Caki2 (cell line): ENCODE measurements at regions not wholly inside any gene's neighbourhood (a gene's known extent, or its start where the extent isn't known, plus 50 kb on each side); places are given as distances from the start of the nearest gene placed in this dataset.
A peak's percentile ranks its signal among the peaks of the same experiment; 100 is the strongest.

Experiments
- DNase-seq: peaks from one replicate; pipeline ENCODE4 v3.0.0-alpha.2; 2015; ENCODE audit warnings: low read depth
- in situ Hi-C: cut with HindIII; loops from 2 replicates; pipeline ENCODE4 v1.10.0; 2016; ENCODE audit warnings: low sequenced_read_pairs, low pct_unique_long_range_greater_than_20kb, mixed read lengths

DNA sequence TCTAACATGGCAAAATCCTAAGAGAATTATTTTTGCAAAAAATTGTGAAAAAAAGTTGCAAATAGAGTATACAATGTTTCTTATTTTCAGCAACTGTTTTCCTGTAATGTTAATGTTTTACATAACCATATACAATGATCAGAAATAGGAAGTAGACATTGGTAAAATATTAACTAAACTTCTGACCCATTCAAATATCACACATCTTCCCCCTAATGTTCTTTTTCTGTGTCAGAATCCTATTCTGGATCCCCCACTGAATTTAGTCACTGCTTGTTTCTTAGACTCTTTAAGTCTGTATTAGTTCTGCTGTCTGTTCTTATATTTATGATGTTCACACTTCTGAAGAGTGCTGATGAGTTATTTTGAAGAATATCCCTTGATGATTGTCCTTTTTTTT lies 62.0 kb downstream of the HFE start:
- DNase-seq = no peak
- in situ Hi-C loops = no loop called here

DNA sequence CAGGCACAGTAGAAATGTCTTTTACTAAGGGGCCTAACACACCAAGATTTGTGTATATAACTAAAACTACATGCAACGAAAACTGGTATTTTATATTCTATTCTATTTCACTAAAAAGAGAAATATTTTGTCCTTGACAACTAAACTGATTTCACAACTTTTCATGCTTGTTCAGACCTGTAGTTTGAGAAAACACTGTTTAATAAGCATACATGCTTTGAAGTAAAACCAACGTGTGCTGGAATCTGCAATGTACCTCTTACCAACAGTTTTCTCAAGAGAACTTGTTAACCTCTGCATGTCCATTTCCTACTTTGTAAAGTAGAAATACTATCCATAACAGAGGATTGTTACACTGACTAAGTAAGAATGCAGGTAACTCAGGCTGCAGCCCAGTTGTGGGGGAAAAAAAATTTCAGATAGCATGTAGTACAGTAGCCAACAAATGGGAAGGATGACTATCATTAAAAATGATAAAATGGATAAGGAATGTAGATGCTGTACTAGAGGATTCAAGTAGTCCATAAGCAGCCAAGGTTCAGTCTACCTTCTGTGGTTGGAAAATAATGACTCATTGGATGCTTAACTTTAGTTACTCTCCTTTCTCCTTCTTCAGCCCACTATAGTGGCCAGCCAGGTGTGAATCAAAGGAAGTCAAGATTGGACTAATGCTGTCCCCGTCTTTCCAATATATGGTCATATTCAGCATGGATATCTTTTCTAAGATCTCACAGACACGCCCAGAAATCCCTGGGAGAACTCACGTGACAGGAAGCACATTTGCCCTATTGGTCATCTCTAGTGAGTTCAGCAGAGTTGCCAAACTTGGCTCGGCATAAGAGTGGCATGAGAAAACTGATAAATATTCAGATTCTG lies 65.2 kb downstream of the HFE start:
- in situ Hi-C loops = no loop called here
- peak; percentile 72 for DNase-seq

DNA sequence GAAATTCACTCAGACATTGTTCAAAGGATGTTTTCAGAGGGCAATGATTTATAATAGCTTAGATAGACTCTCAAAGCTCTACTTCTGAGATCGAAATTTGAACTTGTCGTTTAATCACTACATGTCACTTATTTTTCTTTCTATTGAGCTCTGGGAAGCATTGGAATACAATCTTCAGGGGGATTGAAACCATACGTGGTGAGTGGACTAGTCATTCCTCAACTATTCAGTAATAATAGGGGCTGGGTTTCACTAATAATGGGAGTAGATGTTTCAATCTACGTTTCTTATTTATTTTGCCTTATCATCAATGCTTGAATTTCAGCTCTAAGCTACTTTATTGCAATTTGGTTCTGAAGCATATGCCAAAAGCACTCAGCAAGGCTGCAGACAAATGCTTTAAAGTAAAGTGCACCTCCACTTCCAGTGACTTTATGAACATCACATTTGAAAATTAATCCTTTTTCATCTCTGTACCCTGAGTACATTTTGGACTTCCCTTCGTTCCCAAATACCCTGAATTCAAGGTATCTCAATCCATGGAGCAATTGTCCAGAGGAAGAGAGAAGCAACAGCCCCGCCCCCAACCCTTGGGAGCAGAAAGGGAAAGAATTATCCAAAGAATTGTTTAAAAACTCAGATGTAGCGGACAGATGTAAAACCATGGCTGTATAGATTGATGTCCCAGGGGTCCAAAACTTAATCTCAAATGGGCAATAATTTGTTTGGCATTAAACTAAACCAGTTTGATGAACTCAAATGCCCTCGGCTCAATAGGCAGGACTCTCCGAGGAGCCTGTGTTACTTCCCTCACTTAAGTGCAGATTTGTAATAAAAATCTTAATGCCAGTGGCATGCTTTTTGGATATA lies 68.1 kb downstream of the HFE start:
- in situ Hi-C loops = no loop called here
- DNase-seq = peak; percentile 74

DNA sequence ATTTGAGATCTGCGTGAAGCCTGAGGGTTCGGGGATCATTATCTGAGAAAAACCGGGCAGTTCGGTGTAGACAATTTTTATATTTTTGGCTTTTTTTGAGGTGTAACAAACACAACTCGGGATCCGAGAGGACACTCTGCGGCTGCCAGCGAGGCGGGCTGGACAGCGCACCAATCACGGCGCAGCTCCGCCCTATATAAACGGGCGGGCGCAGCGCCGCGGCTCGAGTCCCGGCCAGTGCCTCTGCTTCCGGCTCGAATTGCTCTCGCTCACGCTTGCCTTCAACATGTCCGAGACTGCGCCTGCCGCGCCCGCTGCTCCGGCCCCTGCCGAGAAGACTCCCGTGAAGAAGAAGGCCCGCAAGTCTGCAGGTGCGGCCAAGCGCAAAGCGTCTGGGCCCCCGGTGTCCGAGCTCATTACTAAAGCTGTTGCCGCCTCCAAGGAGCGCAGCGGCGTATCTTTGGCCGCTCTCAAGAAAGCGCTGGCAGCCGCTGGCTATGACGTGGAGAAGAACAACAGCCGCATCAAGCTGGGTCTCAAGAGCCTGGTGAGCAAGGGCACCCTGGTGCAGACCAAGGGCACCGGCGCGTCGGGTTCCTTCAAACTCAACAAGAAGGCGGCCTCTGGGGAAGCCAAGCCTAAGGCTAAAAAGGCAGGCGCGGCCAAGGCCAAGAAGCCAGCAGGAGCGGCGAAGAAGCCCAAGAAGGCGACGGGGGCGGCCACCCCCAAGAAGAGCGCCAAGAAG lies 69.0 kb downstream of the HFE start:
- DNase-seq = peak; percentile 94
- in situ Hi-C loops = no loop called here

DNA sequence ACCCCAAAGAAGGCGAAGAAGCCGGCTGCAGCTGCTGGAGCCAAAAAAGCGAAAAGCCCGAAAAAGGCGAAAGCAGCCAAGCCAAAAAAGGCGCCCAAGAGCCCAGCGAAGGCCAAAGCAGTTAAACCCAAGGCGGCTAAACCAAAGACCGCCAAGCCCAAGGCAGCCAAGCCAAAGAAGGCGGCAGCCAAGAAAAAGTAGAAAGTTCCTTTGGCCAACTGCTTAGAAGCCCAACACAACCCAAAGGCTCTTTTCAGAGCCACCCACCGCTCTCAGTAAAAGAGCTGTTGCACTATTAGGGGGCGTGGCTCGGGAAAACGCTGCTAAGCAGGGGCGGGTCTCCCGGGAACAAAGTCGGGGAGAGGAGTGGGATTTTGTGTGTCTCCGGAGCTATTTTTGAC lies 69.6 kb downstream of the HFE start:
- DNase-seq = no peak
- in situ Hi-C loops = no loop called here

DNA sequence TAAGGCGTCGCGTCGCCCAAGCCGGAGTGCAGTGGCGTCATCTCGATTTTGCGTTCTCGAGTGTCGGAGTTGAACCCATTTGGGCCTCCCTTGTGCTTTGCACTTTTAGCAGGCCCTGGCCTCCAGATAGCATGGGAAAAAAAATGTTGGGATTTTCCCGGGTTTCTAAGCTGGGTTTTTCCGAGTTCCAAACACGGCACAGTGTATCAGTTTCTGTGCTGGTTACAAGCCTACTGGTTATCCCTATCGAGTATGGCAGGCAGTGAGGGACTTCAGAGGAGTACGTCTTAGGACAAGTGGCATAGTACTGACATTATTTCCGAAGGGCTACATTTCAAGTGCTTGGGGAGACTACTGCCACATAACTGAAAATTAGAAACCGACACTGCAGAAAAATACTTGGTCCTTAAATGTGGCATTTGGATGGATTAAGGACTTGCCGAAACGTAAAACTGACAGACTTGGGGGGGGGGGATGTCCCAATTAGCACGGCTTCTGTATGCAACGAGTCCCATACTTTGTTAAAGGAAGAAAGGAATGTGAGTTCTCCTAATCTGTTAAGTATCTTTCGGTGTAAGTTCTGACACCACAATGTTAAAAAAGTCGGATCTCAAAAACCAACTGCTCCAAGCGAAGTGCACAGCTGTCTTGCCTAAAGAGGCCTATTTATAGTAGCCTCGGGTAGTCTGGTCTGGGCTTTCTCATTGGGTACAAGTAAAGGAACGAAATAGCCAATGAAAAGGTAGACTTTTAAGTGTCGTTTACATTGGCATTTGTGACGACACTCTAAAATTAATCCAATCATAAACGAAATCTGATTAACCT lies 70.2 kb downstream of the HFE start:
- in situ Hi-C loops = no loop called here
- DNase-seq = no peak

DNA sequence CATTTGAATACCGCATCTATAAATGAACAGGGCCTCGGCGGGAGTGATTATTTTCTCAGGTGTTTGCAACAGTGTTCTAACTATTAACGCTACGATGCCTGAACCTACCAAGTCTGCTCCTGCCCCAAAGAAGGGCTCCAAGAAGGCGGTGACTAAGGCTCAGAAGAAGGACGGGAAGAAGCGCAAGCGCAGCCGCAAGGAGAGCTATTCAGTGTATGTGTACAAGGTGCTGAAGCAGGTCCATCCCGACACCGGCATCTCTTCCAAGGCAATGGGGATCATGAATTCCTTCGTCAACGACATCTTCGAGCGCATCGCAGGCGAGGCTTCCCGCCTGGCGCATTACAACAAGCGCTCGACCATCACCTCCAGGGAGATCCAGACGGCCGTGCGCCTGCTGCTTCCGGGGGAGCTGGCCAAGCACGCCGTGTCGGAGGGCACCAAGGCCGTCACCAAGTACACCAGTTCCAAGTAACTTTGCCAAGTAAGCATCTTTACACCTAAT lies 70.9 kb downstream of the HFE start:
- peak; percentile 98 for DNase-seq
- in situ Hi-C loops = no loop called here

DNA sequence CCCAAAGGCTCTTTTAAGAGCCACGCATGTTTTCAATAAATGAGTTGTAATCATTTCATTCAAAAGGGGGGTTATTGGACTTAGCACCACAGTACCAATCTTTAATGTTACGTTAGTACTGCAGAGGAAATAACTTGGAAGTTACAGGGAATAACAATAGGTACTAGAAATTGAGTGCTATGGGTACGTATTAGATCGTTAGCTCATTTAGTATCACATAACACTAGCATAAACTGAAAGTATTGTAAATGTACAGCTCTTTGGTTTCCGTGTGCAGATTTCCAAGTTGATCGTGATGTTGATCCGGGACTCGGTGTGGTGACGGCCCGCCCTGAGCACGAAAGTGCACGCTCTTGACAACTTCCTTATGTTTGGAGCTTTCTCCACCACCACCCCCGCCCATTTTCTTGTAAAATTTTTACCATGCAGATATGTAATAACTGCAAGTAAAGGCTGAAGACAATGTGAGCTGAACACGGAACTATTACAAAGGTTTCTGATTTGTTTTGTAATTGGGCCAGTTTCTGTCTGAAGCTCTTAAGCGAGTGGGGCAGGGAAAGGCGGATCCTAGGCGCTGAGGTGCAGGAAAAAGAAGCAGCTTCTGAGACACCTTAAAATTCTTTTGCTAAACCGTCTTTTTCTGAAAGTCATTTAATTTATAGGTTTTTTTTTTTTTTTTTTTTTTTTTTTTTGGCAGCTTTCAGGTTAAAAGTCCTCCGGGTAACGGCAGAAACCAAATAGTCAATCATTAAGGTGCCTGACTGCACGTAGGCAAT lies 71.5 kb downstream of the HFE start:
- no peak for DNase-seq
- in situ Hi-C loops = no loop called here

DNA sequence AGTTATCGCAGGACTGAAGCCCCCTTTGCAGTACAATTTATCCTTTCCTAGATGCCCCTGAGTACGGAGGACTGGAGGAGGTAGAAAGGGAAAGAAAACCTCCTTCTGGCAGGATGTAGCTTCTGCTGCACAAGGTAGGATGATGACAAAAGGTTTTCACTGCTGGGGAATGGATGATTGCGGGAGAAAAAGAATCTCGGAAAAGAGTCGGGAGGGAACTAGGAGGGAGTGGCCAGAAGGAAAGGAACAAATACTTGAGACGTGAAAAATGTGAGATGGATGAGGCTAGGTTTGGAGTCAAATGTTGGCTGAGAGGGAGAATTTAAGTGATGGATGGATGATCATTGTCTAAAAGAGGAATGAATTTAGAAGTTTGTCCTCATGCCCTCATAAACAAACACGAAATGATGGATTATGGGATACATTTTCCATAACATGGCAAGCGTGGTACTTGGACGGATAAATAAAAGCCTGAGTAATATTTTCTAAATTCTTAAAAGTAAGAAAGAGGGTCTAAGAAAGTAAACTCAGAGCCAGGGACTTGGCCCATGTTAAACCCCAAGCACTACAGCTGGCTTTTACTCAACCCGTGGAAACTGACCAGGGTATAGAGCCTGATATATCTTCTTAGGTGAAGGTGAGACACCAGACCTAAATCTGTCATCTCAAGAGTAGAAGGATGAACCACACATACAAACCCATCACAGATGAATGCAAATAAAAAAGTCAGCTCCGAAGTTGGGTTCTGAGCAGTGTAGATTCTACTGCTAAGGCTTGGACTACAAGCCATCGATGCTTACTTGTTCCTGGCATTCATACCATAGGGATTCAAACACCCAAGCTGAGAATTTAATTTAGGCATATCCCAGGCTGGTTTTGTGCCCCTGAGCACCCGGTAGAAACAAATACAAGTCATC lies 72.4 kb downstream of the HFE start:
- in situ Hi-C loops = no loop called here
- DNase-seq = peak; percentile 85

DNA sequence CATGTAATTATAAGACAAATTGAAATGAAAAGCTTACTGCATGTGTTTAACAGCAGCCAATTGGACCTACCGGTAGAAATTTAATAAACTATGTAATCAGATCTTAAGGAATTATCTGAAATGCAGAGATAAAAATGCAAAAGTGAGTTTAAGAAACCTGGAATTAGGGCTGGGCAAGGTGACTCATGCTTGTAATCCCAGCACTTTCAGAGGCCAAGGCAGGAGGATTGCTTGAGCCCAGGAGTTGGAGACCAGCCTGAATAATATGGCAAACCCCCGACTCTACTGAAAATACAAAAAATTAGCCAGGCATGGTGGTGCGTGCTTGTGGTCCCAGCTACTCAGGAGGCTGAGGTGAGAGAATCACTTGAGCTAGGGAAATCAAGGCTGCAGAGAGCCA lies 74.1 kb downstream of the HFE start:
- in situ Hi-C loops = no loop called here
- no peak for DNase-seq

DNA sequence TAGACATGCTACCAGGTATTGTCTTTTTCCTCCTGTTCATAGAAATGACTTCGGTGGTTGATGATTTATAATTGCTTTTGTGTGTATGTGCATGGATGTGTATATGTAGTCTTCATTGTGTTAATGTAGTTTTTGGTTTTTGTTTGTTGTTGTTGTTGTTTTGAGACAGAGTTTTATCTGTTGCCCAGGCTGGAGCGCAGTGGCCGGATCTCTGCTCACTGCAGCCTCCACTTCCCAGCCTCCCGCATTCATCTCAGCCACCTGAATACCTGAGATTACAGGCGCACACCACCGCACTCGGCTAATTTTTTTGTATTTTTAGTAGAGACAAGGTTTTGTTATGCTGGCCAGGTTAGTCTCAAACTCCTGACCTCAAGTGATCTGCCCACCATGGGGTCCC lies 75.2 kb downstream of the HFE start:
- DNase-seq = no peak
- in situ Hi-C loops = no loop called here

DNA sequence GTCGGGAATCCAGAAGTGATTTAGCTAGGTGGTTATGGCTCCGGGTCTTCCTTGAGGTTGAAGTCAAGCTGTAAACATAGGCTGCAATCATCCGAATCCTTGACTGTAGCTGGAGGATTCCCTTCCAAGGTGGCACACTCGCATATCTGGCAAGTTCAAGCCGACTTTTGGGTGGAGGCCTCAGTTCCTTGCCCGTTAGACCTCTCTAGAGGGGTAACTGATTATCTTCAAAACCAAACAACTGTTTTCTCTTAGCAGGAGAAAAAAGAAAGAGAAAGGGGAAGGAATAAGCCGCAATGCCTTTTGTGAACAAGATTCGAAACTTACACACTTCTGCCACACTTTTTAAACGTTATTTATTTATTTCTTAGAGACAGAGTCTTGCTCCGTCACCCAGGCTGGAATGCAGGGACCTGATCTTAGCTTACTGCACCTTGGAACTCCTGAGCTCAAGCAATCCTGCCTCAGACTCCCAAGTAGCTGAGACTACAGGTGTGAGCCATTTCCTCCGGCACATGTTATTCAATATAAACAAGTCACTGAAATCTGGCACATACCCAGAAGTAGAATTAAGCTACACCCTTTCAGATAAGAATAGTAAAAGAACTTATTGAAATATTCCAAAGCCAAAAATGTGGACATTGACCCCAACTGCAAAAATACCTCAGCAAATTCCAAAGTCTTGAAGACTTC lies 76.3 kb downstream of the HFE start:
- in situ Hi-C loops = no loop called here
- no peak for DNase-seq

DNA sequence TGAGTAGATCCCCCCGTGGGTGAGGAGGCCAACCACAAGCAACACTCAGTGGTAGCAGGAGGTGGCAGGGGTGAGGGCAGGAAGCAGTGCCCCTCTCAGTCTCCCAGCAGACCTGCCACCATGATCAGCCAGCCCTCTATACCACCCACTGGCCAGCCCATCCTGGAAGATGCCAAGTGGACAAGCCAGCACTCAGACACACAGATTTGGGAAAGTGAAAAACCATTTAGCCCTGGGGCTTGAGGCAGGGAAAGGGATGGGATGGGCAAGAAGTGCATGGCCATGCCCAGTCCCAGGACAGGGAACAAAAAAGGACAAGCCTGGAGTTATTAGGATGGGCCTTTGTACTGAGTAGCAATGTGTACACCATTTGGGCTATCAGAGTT lies 76.9 kb downstream of the HFE start:
- DNase-seq = no peak
- in situ Hi-C loops = no loop called here

DNA sequence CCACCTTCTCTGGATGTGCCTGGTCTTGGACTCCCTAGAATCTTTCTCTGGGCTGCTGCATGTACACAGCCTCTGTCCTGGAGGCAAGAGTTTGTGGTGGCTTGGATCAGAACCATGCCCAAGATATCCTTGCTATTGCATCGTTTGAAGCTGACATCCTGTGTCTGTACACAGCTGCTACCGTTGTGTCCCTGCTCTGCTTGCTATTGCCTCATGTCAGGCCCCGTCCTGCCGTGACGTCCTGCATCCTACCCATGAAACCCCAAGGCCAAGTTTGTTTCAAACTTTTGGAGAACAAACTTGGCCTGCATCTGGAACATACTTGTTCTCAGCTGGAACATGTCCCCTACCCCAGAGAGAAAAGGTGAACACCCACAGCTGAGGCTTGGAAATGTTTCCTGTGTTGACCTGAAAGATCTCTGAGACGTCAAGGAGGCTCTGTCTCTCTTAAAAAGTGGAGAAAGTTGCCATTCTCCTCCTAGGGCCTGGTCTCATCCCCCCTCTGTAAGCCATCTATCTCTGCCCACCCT lies 78.1 kb downstream of the HFE start:
- in situ Hi-C loops = no loop called here
- no peak for DNase-seq

DNA sequence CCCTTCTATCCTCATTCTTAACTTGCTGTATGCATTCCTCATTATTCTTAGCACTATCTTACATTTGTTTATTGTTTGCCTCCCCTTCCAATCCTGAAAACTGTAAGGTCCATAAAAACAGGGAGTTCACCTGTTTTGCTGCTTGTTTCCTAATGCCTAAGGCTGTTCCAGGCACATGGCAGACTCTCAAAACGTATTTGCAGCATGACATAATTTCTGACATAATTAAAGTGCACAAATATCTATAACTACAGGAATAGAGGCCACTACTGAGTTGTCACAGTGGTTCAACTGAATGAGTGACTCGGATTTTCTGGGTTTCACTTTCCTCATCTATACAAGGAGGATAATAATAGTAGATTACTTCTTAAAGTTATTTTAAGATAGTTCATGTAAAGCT lies 83.0 kb downstream of the HFE start:
- in situ Hi-C loops = no loop called here
- DNase-seq = peak; percentile 29
